Lower leg skin (tissue), 3 donors: ENCODE measurements at regions not wholly inside any gene's neighbourhood (a gene's known extent, or its start where the extent isn't known, plus 50 kb on each side); places are given as distances from the start of the nearest gene placed in this dataset.

Experiments
- CTCF ChIP-seq, 3 donors: fragments of 450-650 bp; IDR thresholded peaks; one replicate each; pipeline ENCODE4 v1.5.1; 2016; ENCODE audit warnings: antibody characterized with exemption in 3 of 3, mild to moderate bottlenecking in 3 of 3, moderate library complexity in 2 of 3
- POLR2A ChIP-seq, 2 donors: fragments of 450-650 bp; IDR thresholded peaks; one replicate each; pipeline ENCODE4 v1.6.1; 2016 to 2017; ENCODE audit warnings: antibody characterized with exemption in 2 of 2, mild to moderate bottlenecking in 1 of 2, moderate library complexity in 1 of 2

DNA sequence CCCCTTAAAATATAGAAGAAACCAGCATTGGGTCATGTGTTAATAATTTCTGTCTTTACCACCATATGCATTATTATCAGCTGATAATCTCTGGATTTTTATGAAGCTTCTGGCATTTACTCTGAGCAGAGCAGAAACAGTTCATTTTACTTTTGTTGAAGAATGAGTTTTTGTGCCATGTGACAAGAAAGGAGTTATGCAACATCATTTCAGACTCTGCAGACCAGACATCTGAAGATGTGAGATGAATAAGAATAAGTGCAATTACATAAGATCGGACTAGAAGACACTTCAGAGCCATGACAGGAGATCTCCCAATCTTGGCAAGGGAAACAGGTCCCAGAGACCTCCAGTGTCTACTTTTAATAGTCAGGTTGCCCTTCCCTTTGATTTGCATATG, 869.4 kb upstream of the VRK2 start:
- TF ChIP-seq POLR2A (IDR thresholded peaks at IDR 0.05) (no peak), CTCF (IDR thresholded peaks at IDR 0.05) (no peak)
